ENCODE measurements at regions not wholly inside any gene's neighbourhood (a gene's known extent, or its start where the extent isn't known, plus 50 kb on each side); places are given as distances from the start of the nearest gene placed in this dataset.

- DNase-seq: no peak
Measured at GRCh38 chr10:113259576-113260226, 293.2 kb upstream of the HABP2 start.

DNA sequence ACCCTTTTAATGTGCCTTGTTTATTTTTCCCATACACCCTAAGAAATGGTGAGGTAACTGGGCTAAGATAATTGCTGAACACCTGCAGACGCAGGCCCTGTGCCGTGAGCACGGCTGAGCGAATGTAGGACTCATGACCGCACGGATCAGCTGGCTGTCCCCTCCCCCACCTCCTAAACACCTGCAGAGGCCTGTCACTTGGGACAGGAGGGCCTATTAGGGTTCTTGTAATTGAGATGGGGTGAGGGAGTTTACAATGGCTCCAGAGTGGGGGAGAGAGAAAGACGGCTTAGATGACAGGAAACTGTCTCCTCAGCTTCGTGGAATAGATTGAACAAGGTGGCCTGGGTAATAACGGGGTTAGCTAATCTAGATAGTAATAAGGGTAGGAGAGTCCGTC, 291.7 kb upstream of the HABP2 start:
- no peak for DNase-seq

DNA sequence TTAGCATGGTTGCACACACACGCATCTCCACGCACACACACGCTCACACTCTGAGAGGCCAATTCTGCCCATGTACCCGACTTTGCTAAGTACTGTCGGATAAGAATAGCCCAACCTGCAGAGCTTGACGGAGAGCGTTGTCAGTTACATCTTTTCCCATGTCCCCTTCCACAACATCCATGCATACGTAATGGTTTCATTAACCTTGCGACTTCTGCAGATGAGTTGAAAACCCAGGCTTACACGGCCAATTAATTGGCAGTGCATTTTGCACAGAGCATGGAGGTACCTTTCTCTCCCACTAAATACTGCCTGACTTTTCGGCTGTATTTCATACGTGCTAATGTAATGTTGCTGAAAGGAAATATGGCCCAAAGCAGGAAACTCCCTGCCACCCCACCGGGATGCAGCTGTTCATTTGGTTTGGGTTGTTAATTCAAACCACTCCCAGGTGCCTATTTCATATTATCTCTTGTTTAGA, 291.2 kb upstream of the HABP2 start:
- no peak for DNase-seq

DNA sequence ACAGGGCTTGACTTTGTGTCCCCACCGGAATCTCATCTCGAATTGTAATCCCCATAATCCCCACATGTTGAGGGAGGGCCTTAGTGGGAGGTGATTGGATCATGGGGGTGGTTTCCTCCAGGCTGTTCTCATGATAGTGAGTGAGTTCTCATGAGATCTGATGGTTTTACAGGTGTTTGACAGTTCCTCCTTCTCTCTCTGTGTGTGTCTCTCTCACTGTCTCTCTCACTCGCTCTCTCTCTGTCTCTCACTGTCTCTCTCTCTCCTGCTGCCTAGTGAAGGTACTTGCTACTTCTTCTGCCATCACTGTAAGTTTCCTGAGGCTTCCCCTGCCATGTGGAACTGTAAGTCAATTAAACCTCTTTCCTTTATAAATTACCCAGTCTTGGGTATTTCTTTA, 289.8 kb upstream of the HABP2 start:
- DNase-seq: no peak

- DNase-seq: no peak
Measured at GRCh38 chr10:113264333-113265131, 288.3 kb upstream of the HABP2 start.

- DNase-seq: no peak
Measured at GRCh38 chr10:113266147-113266546, 286.7 kb upstream of the HABP2 start.

- no peak for DNase-seq
Measured at GRCh38 chr10:113267619-113268562, 285.0 kb upstream of the HABP2 start.

DNA sequence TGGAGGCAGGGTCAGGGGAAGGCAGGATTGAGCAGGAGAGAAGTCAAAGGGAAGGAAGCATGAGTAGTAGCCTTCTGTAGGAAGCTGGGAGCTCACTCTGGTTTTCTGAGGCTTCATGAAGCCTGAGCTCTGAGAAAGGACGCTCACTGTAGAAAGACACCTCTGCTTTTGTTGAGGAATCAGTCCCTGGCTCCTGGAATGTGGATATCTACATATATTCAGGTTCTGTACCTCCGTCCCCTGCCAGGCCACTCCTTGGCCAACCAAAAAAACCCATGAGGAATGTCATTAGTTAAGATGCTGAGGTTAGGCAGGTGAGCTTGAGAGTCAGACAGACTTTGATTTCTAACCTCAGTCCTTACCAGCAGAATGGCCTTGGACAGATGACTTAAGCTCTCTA, 283.5 kb upstream of the HABP2 start:
- DNase-seq: no peak

GRCh38 chr10:113272511-113272910, 280.3 kb upstream of the HABP2 start:
- DNase-seq: no peak

GRCh38 chr10:113273181-113274163, 279.4 kb upstream of the HABP2 start:
- DNase-seq: no peak

DNA sequence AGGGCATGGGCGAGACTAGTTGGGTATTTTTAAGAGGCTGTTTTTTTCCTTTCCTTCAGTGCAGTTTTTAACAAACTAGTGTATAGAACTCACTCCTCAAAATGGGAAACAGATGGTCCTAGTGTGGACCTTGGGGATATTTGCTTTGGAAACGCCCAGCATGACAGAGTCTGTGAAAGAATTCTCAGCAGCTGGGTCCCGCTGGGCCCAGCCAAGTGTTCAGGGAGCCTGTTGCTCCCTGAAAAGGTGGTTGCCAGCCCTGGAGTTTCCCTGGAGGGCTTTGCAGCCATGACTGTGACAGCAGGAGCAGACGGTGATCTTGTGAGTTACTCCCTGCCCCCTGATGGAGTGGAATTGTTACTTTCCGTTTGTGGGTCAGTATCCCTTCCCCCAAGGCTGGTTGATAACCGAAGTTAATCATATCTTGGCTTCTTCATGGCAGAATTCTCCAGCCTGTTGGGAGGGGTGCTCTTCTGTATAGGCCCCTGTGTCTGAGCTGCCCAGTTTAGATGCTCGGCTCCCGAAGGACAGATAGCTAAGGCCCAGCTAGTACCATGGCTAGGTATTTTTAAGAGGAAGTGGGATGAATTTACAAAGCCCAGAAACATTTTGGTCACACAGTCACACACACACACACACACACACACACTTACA, 278.6 kb upstream of the HABP2 start:
- DNase-seq: no peak

- DNase-seq: no peak
Measured at GRCh38 chr10:113278221-113278620, 274.6 kb upstream of the HABP2 start.

DNA sequence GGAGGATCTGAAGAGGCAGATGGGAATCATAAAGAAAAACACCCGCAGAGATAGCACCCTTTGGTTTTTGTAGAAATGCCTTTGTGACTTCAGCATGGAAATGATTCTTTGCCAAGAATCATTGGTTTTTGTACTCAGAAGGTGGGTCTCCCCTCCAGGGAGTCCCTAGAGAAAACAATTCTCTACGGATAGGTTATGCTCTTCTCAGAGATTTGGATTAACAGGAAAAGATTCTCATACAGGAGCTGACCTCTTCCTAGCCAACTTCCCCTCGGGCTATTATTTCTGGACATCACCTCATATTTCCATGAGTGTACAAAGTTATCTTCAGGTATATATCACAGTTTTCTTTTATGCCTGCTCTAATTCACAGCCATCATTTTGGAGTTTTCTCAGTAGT, 274.2 kb upstream of the HABP2 start:
- DNase-seq: no peak

- DNase-seq: no peak
Measured at GRCh38 chr10:113279262-113279661, 273.6 kb upstream of the HABP2 start.

- DNase-seq: no peak
Measured at GRCh38 chr10:113282564-113282963, 270.3 kb upstream of the HABP2 start.

DNA sequence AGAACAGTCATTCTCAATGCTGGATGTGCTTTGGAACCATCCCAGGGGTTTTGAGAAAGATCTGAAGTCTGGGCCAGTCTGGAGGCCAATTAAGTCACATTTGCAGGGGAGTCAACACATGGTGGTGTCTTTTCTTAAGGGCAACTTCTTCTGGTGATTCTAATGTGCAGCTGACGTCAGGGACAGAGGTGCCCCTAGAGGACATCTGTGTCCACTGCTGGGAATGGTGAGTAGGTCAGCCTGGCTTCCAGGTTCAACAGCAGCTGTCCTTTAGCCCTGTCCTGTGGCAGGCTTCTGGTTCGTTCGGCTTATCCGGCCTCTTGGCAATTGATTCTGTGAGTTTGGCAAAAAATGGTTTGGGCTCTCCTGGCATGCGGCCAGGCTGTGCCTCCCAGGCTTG, 269.7 kb upstream of the HABP2 start:
- no peak for DNase-seq

GRCh38 chr10:113284635-113285034, 268.2 kb upstream of the HABP2 start:
- DNase-seq: no peak

DNA sequence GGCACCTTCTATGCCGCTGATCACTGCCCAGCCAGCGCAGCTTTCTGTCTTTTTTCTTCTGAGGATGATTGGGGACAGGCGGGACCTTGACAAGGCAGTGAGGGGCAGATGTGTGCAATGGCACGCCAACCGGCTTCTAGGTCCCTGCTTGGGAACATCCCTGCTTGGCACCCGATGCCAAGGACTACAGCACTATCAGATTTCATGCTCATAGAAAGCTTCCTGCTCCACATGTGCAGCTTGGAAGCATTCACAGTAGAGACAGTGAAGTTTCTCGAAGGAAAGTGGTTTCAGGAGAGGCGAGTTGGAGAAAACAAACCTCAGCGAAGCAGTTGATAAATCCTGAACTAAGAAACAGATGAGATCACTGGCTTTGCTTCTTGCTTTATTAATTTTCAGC, 267.5 kb upstream of the HABP2 start:
- DNase-seq: no peak

GRCh38 chr10:113287592-113287991, 265.3 kb upstream of the HABP2 start:
- no peak for DNase-seq

DNA sequence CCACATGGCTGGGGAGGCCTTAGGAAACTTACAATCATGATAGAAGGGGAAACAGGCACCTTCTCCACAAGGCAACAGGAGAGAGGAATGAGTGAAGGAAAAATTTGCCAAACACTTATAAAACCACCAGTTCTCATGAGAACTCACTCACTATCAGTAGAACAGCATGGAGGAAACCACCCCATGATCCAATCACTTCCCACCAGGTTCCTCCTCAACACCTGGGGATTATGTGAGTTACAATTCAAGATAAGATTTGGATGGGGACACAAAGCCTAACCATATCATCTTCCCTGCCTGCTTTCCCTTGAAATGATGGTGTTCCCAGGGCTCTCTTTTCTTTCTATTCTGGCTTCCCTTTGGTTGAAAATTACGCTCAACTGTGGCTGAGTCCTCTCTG, 262.7 kb upstream of the HABP2 start:
- DNase-seq: no peak

GRCh38 chr10:113291413-113291812, 261.4 kb upstream of the HABP2 start:
- DNase-seq: no peak

DNA sequence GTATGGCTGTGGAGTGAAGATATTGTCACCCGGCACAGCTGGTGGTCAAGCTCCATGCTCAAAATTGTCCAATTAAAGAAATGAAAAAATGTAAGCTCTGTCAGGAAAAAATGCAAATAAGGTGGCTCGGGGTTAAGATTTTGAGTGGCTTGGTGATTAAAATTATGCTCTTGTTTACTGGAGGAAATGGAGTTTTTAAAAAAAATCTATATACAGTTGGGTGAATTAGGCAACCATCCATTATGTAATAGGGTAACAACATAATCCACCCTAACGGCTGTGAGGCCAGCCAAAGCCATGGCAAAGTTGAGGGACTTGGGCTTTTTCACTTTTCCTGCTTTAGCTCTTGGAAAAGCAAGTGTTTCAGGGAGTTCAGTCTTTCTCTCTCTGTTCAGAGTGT, 260.8 kb upstream of the HABP2 start:
- no peak for DNase-seq

Data from NCI-H1930 (cell line).